ENCODE measurements at regions not wholly inside any gene's neighbourhood (a gene's known extent, or its start where the extent isn't known, plus 50 kb on each side); places are given as distances from the start of the nearest gene placed in this dataset.

- Histone ChIP-seq H3K4me3 (replicated peaks in 1 of 2; ENCODE audit: low read depth in 1 of 2, low read length in 2 of 2) (no peak overlapping the region), H3K9me2 (ENCODE audit: insufficient read depth) (no peaks in the 10 kb centered on the region), H4K20me1 (ENCODE audit: insufficient read depth) (no peaks in the 10 kb centered on the region), H3K9ac (ENCODE audit: low read length) (no peak overlapping the region), H3K4me2 (ENCODE audit: low read length) (no peak overlapping the region), H3K9me3 (ENCODE audit: control insufficient read depth in 1 of 2, insufficient read depth in 1 of 2, low read depth in 1 of 2, low read length in 2 of 2) (peaks cover 0 to 30% of the 10 kb centered on the region in 2 experiments; a peak in 2 of 4 replicates), H3K4me1 (ENCODE audit: control insufficient read depth in 1 of 2, insufficient read depth in 2 of 2, low read length in 2 of 2) (no peaks in the 10 kb centered on the region), H3K27me3 (ENCODE audit: insufficient read depth, low read length) (no peaks in the 10 kb centered on the region), H3K27ac (ENCODE audit: low read depth, low read length) (no peak overlapping the region), H2AFZ (ENCODE audit: low read depth, low read length, poor library complexity, severe bottlenecking) (no peak overlapping the region), H3K36me3 (ENCODE audit: control insufficient read depth in 1 of 2, insufficient read depth in 2 of 2, low read length in 2 of 2) (no peaks in the 10 kb centered on the region), H3K79me2 (ENCODE audit: insufficient read depth, low read length) (no peaks in the 10 kb centered on the region)
- ATAC-seq (no peak), DNase-seq (ENCODE audit: low read depth, low spot score) (no peak)
- ChIA-PET RAD21 (ENCODE audit: low non-redundant PET in 1 of 2, low total read pairs in 2 of 2, uncharacterized antibody in 2 of 2, unreplicated experiment in 2 of 2) (no interaction called here), POLR2A (no interaction called here), CTCF (no interaction called here)
- intact Hi-C loops (cut with micrococcal nuclease): no loop called here
- no peak for TF ChIP-seq POLR2A (IDR thresholded peaks at IDR 0.05; ENCODE audit: borderline replicate concordance, extremely low read depth, insufficient read depth, insufficient read length)
- no peak for TF ChIP-seq SIN3A (IDR thresholded peaks at IDR 0.05; ENCODE audit: low read depth)
- no peak for TF ChIP-seq YY1 (IDR thresholded peaks at IDR 0.05; ENCODE audit: extremely low read depth, insufficient replicate concordance, low read depth, low read length)
- TF ChIP-seq POLR2AphosphoS5 (IDR thresholded peaks at IDR 0.05; ENCODE audit: low read depth, low read length): no peak
- TF ChIP-seq ELF1 (IDR thresholded peaks at IDR 0.05; ENCODE audit: borderline replicate concordance, low read depth): no peak
- TF ChIP-seq, protein P1, sequence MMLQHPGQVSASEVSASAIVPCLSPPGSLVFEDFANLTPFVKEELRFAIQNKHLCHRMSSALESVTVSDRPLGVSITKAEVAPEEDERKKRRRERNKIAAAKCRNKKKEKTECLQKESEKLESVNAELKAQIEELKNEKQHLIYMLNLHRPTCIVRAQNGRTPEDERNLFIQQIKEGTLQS (IDR thresholded peaks at IDR 0.05): no peak
- TF ChIP-seq, protein P2, sequence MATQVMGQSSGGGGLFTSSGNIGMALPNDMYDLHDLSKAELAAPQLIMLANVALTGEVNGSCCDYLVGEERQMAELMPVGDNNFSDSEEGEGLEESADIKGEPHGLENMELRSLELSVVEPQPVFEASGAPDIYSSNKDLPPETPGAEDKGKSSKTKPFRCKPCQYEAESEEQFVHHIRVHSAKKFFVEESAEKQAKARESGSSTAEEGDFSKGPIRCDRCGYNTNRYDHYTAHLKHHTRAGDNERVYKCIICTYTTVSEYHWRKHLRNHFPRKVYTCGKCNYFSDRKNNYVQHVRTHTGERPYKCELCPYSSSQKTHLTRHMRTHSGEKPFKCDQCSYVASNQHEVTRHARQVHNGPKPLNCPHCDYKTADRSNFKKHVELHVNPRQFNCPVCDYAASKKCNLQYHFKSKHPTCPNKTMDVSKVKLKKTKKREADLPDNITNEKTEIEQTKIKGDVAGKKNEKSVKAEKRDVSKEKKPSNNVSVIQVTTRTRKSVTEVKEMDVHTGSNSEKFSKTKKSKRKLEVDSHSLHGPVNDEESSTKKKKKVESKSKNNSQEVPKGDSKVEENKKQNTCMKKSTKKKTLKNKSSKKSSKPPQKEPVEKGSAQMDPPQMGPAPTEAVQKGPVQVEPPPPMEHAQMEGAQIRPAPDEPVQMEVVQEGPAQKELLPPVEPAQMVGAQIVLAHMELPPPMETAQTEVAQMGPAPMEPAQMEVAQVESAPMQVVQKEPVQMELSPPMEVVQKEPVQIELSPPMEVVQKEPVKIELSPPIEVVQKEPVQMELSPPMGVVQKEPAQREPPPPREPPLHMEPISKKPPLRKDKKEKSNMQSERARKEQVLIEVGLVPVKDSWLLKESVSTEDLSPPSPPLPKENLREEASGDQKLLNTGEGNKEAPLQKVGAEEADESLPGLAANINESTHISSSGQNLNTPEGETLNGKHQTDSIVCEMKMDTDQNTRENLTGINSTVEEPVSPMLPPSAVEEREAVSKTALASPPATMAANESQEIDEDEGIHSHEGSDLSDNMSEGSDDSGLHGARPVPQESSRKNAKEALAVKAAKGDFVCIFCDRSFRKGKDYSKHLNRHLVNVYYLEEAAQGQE (IDR thresholded peaks at IDR 0.05; ENCODE audit: low read depth): no peak
- TF ChIP-seq, protein P3, sequence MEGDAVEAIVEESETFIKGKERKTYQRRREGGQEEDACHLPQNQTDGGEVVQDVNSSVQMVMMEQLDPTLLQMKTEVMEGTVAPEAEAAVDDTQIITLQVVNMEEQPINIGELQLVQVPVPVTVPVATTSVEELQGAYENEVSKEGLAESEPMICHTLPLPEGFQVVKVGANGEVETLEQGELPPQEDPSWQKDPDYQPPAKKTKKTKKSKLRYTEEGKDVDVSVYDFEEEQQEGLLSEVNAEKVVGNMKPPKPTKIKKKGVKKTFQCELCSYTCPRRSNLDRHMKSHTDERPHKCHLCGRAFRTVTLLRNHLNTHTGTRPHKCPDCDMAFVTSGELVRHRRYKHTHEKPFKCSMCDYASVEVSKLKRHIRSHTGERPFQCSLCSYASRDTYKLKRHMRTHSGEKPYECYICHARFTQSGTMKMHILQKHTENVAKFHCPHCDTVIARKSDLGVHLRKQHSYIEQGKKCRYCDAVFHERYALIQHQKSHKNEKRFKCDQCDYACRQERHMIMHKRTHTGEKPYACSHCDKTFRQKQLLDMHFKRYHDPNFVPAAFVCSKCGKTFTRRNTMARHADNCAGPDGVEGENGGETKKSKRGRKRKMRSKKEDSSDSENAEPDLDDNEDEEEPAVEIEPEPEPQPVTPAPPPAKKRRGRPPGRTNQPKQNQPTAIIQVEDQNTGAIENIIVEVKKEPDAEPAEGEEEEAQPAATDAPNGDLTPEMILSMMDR (IDR thresholded peaks at IDR 0.05 in 2 of 3, conservative IDR thresholded peaks at IDR 0.05 in 1 of 3; ENCODE audit: borderline replicate concordance in 1 of 3, insufficient read depth in 1 of 3, low read depth in 2 of 3, low read length in 2 of 3): no peak
- no peak for TF ChIP-seq EGR1 (IDR thresholded peaks at IDR 0.05; ENCODE audit: low read depth)
- no peak for TF ChIP-seq MAX (IDR thresholded peaks at IDR 0.05)
- no peak for TF ChIP-seq SP1 (IDR thresholded peaks at IDR 0.05; ENCODE audit: low read depth)
- no TSS peak for BruUV-seq (replicated peaks)
Observed at GRCh38 chr16:65334081-65334480, 212.2 kb upstream of the CDH11 start.
